Daoy (cell line): ENCODE measurements at regions not wholly inside any gene's neighbourhood (a gene's known extent, or its start where the extent isn't known, plus 50 kb on each side); places are given as distances from the start of the nearest gene placed in this dataset.
"Not testable (repeated sequence)": the region's sequence is repeated elsewhere in the genome, so short reads cannot be mapped to it uniquely, and the experiment has no call there.

ENCODE experiments used
- DNase-seq: peaks from one replicate; pipeline ENCODE4 v3.0.0-alpha.2; 2015; ENCODE audit warnings: low read depth

DNA sequence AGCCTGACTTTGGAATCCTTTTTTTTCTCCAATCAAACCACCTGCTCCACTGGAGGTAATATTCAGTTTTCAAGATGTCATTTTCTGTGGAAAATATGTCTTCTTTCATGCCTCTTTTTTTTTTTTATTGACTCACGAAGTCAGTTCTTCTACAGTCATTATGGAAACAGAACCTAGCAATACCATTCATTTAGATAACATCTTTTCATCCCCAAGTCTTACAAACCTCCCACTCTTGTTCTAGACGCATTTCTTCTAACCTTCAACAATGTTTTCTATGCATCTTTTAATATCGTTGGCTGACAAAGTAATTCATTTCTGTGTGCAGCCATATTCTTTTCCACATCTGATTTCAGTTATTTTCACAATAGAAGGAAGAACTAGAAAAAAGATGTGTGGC is 474.3 kb upstream of the CCDC196 start:
- no peak for DNase-seq

DNA sequence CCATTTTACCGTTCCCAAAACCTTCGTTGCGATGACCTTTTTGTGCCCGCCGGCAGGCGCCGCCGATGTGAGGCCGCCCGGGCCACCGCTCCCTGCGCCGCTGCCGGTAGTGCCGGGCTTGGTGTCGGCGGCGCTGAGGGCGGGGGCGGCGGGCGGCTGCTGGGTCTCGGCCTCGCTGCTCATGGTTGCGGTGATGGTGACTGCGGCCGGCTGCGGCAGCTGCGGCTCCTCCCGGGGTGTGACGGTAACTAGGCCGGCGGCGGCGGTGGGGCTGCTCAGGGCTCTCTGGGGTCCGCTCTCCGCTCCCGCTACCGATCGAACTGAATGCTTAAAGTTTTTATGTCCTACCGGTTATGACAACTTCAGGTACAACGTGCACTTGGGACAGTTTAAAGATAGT is 472.6 kb upstream of the CCDC196 start:
- not testable (repeated sequence) for DNase-seq

DNA sequence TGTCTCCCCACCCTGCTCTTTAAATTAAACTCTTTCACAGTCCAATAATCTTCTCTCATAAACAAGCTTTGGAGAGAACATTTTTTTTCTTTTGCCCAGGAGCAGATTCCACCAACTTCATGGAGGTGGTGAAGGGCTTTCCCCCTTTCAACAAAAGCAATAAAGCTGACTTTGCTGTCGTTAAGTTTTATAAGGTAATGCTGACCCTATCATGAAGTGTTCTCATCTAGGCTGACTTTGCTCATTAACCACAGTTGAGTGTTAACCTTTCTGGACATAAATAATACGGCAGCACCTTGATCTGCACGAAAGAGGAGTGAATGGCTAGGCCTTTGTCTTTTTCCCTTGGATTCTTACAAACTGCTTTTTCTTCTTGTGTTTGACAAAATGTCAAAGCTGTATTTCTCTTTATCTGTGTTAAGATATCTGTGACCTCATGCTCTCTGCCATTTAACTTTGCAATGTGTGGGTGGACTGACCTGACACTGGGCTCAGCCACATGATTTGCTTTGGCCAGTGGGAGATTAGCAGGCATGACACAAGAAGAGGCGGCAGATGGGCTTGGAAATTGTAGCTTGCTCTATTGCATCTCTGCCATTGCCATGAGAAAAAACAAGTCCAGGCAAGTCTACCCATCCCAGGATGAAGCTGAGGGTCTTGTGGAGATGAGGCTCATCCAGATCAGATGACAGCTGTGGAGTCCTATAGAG is 470.9 kb upstream of the CCDC196 start:
- no peak for DNase-seq

DNA sequence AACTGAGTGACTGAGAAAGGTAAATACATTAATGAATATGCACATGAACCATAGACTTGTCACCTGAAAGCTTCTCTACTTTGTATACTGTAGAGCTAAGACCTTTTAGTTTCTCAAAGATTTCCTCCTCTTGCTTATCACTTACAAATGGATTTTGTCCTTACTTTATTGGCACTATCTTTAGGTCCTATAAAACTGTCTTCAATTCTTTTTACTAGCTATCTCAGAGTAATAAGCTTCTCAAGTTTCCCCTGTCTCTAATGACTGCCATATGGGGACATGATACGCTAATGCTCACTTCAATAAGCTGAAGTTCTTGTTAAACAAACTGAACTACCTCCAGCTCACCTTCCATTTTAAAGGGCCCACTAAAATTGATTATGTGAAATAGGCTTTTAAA is 468.2 kb upstream of the CCDC196 start:
- DNase-seq = no peak

DNA sequence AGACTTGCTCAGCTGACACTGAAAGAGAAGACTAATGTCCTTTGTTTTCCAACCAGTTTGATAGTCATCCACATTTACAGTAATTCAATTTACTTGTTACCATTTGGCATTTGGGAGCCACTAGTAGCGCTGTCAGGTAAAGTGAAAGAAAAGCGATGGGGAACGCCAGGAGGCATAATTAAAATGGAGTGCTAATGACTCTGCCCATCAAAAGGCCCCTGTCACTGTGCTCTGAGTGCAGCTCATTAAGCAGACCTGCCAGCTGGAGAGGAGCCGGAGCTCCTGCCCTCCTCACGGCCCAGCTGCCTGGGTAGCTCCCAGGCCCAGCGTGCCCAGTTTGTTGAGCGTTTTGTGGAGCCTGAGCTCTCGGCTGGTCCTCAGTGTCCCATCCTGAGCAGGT is 463.6 kb upstream of the CCDC196 start:
- DNase-seq = no peak

DNA sequence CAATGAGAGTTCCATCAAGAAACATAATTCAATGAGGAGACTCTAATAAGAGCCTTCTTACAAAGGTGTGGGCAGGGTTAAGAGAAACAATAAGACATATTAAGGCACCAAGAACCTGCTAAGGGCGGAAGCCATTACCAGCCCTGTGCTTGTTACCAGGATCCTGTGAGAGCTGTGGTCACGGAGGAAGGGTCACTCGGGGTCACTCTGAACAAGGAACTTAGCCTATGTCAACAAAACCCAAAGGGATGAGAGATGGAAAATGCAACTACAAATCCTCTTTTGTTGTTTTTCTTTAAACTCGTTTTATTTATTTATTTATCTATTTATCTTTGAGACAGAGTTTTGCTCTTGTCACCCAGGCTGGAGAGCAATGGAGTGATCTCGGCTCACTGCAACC is 460.4 kb upstream of the CCDC196 start:
- DNase-seq = no peak

DNA sequence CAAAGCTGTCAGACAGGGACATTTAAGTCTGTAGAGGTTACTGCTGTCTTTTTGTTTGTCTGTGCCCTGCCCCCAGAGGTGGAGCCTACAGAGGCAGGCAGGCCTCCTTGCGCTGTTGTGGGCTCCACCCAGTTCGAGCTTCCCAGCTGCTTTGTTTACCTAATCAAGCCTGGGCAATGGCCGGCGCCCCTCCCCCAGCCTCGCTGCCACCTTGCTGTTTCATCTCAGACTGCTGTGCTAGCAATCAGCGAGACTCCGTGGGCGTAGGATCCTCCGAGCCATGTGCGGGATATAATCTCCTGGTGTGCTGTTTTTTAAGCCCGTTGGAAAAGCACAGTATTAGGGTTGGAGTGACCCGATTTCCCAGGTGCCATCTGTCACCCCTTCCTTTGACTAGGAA is 454.2 kb upstream of the CCDC196 start:
- DNase-seq = not testable (repeated sequence)

DNA sequence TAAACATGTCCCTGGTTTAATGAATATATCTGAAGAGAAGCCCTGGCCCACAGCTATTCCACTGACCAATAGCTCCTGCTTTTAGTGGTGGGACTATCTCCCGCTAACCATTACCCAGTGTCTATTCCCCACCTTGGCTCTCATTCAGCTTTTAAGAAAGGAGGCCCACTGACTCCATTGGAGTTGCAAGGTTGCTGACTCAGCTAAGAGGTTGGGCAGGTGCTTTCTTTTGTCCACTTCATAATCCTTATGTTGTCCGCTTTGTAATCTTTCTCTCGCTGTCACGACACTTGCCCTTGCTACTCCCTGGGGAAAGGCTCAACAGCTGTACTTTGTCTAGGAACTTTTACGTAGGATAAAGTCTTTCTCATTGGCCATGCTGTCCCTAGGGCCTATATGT is 453.4 kb upstream of the CCDC196 start:
- no peak for DNase-seq

DNA sequence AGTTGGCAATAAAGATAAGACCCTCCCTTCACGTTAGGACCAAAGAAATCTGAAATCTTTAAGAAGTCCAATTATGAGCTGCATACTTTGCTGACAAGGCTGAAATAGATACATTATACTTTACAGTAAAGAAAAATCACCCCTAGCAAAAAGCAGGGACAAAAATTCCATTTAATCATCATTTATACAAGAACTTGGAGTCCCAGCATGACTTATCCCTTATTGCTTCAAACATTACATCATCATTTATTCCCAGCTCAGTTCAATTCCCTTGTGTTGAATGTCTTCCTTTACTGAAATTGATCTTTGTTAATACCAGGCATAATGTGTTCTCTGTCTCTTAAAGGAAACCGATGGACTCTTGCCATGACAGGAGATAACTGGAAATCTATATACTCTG is 449.6 kb upstream of the CCDC196 start:
- no peak for DNase-seq

DNA sequence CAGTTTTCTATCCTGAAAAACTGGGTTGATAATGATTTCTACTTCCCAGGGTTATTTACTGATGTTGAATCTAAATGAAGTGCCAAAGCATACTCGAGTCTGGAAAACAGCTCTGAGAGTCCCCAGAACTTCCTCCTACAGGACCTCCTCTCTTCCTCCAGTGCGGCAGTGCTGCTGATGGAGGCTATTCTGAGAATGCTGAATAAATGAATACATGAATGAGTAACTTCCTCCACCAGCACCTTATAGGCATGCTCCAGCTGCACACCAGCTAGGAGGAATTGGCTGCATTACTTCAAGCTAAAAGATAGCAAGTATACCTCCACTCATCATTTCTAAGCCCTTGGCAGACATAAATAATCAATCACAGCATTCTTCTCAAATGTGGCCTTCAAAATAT is 448.8 kb upstream of the CCDC196 start:
- DNase-seq = no peak

DNA sequence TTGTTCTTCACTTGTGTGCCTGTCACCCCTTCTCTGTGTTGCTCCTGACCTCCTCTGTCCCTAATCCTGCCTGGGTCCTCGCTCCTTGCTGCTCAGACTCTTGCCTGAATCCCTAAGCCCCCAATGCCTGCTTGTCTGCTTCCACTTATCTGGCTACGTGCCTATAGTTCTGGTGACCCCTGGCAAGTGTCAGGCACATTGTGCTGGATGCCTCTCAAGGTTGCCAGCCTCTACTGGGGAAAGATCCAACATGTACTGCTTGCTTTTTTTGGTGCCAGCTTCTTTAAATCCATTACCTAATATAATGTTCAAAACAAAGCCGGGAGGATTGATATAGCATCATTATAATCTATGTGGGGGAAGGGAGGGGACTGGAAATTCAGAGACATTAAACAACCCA is 448.0 kb upstream of the CCDC196 start:
- DNase-seq = no peak

DNA sequence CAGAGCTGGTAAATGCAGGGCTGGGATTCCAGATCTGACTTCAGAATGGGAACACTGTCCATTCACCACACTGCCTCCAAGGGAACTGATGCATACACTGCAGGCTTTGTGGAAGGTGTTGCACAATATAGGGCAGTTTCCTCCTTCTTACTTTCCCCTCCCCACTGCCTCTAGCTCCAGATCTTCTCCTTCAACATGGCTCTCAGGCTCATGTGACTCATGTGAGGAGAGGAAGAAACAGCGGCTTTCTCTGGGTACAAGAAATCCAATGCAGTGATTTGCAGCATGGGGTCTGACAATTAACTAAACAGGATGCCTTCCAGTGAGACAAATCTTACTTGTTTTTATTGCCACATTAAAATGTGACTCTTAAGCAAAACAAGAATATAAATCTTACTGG is 447.6 kb upstream of the CCDC196 start:
- DNase-seq = peak; percentile 63

DNA sequence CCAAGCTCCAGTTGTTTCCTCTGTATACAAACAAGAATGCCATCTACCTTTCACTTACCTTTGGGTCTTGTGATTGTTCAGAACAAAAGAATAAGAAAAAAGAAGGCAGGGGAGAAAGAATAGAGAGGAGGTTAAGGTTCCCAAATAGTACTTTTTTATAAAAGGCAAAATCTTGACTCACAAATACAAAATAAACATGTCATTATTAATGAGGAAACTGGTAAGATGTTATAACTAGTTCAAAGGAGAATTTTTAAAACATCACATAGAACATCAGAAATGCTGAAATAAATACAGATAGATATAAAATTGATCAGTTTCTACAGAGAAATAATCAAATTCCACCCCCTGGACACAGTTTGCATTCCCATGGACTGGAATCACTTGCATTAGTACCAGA is 446.7 kb upstream of the CCDC196 start:
- DNase-seq = no peak

DNA sequence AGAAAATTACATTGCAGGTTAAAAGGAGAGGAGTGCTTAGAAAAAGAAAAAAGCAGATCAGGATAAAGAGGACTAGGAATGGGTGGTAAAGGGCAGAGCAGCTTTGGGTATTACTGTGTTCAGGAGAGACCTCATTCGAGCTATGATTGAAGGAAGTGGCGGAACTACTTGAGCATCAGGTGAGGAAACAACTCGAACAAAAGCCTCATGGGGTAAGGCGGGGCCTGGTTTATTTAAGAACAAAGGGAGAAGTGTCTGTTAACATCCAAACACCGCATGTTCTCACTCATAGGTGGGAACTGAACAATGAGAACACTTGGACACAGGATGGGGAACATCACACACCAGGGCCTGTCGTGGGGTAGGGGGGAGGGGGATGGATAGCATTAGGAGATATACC is 444.6 kb upstream of the CCDC196 start:
- DNase-seq = no peak

DNA sequence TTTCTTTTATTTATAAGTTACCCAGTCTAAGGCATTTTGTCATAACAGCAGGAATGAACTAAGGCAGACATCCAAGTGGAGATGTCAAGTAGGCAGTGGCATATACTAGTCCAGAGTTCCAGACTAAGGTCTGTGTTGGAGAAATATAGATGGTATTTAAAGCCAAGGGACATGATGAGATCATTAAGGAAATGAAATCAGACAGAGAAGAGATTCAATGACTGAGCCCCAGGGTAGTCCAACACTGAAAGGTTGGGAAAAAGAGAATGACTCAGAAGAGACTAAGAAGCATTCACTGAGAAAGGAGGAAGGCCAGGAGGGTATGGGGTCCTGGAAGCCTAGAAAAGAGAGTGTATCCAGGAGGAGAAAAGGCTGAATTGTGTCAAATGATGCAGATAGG is 442.2 kb upstream of the CCDC196 start:
- DNase-seq = peak; percentile 56

DNA sequence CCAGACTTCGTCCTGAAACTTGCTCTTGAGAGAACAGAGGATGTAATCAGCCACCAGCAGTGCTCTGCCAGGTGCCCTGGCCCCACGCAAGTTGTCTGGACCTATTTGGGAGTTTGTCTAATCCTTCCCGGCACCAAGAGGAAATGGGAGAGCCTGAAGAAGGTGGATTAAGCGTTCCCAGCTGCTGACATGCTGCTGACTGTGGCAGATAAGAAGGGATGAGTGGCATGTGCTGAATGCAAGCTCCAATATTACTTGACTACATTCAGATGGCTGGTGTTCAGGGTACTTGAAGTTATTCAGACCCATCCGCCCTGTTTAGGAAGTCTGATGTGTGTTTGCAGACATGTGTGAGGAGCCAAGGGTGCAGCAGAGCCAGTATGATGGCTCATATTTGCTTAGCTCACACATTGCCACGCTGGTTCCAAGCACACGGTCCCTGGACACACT is 440.6 kb upstream of the CCDC196 start:
- DNase-seq = peak; percentile 71

DNA sequence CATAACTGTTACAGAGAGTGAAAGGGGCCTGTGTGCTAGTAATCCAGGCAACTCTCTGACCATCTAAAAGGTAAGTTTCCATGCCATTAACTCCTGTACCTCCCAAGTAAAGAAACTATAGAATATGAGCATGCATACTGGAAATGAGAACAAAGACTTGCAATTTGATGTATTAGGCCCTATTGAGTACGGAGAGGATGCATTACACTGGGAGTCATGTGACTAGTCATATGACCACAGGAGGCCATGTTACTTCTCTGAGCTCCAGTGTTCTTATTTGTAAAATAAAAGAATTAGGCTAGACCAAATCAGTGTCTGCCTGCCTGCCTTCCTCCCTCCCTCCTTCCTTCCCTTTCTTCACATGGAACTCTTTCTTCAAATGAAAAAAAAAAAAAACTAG is 440.1 kb upstream of the CCDC196 start:
- no peak for DNase-seq

DNA sequence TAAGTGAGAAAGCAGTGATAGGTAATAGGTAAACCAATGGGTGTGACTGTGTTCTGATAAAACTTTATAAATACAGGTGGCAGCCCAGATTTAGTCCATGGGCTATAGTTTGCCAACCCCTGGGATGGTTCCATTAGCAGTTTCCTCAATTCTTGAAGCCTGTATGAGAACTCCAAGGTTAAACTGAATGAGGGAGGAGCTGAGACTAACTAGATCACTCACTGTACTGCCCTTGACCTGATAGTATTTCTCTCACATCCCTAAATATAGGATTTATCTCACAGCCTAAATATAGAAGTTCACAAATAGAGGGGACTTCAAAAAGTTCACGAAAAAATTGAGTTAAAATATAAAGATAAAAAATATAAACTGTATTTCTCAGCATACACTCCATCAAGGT is 439.6 kb upstream of the CCDC196 start:
- DNase-seq = no peak

DNA sequence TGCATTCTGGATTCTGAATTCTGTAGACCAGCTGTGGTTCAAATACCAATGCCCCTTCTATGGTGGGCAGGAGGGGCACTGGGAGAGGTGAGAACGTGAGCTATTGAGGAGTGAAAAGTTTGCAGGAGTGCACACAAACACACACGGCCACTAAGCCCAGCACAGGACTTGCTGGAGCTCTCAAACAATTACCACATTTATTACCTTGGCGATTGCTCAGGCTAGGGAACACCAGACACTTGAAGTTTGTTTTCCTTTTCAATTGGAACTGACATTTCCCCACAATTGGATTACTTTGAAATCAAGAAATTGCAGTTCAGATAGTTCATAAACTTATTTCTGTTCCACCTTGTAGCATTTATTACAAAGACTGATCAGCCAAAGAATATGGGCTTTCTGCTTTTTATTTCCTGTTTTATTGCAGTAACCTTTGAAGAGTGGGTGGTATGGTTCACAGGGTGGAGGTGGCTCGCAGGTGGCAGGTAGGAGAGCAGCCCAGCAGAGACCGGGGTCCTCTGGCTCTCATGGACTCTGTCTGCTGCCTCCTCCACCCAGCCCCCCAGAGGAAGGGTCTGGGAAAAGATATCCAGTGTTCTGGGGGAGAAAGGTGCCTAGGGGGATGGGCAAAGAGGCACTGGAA is 429.8 kb upstream of the CCDC196 start:
- no peak for DNase-seq

DNA sequence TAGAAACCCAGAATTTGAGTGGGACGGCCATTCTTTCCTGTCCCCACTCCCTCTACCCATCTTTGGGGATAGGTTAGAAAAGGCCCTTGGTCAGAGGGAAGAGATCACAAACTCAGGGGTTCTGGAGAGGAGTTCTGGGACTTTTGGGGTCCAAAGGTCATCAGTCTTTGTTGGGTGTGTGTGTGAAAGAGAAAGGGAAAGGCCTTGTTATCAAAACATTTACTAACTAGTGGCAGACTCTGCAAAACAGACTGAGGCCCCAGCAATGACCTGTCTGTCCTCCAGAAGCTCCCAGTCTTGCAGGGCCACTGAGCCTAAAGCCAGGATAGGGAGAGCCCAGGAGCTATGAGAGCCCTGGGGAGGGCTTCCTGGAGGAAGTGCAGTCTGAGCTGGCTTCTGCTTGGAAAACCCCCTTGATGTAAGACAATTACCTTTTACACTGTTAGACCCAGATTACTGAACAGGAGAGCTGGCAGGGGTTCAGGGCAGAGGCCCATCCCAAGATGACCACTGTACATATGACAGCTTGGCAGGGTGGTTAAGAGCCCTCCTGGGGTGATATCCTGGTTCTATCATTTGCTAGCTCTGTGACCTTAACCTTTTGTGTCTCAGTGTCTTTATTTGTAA is 429.1 kb upstream of the CCDC196 start:
- DNase-seq = no peak

DNA sequence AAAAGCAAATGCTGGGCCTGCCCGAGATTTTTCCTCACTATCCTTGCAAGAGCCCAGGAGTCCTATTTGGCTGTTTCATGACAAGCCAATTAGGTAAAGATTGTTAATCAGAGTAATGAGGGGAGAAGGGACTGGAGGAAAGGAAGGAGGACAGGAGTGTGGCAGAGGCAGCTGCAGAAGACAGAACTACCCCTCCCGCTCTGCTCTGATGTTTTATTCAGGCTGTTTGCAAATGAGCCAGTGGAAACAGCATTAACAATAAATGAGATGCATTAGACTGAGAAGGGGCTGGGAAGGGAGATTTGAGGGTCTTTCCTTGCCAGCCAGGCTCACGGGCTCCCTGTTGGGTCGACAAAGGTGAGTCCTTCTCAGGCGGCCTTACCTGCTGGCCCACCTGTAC is 421.0 kb upstream of the CCDC196 start:
- DNase-seq = no peak

DNA sequence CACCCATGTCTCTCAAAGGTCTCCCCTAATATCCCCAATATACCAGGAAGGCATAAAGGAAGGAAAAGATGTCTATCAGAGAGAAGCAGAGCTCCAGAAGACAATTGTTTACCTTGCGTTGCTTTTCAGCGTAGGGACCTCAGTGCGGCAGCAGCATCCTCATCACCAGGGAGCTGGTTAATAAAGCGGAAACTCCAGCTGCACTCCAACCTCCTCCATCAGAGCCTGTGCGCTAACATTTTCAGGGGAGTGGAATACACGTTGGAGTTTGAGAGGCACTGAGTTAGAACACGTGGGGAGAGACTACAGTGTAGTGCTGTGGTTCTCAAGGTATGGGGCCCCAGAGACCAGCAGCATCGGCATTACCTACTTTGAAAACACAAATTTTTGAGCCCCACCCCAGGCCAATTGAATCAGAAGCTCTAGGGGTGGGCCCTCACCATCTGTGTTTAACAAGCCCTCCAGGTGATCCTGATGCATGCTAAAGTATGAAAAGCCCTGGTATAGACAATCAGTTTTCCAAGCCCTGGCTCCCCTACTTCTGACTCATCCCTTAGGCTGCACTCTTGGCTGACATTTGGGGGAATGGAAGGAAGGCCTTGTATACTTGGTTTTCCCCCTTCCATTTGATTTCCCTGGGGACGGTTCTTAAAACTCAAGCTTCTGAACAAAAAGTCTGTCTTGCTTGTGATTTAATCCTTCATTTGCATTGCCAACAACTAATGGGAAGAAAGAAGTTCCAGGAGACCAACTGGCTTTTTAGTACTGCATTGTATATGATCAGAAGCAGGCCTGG is 419.0 kb upstream of the CCDC196 start:
- peak; percentile 21 for DNase-seq

DNA sequence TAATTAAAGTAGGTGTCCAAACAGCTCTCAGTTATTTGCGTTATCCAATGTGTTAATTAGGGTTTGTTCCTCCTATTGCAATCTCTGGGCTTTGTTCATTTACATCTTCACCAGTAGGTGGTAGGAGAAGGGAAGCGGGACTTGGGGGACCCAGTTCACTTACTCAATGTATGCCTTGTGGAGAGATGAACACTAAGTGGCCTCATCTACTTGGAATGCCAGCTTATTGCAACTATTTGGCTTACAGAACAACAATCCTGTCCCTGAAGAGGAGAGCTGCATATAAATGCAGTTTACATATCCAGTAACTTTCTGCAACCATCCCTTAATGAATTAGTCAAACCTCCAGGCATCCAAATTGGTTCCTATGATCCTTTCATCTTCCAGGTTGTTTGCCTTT is 417.1 kb upstream of the CCDC196 start:
- no peak for DNase-seq
